ENCODE measurements at regions not wholly inside any gene's neighbourhood (a gene's known extent, or its start where the extent isn't known, plus 50 kb on each side); places are given as distances from the start of the nearest gene placed in this dataset.

- FAIRE-seq, result peak; percentile 85
- no peak for DNase-seq (ENCODE audit: insufficient read length)
- TF ChIP-seq POLR2AphosphoS5 (IDR thresholded peaks at IDR 0.05; ENCODE audit: low read depth, low read length) (no peak), POLR2A (IDR thresholded peaks at IDR 0.05; ENCODE audit: low read depth, low read length) (no peak), TAF1 (IDR thresholded peaks at IDR 0.05; ENCODE audit: borderline replicate concordance, low read depth, low read length) (no peak)
These were observed 103.4 kb downstream of the IRF8 start for GRCh38 chr16:86002178-86002900.

GRCh38 chr16:86007524-86007923 is 108.6 kb downstream of the IRF8 start:
- TF ChIP-seq POLR2AphosphoS5 (IDR thresholded peaks at IDR 0.05; ENCODE audit: low read depth, low read length), result no peak
- no peak for TF ChIP-seq POLR2A (IDR thresholded peaks at IDR 0.05; ENCODE audit: low read depth, low read length)
- DNase-seq (ENCODE audit: insufficient read length) (no peak), FAIRE-seq (no peak)

- FAIRE-seq (peak; percentile 86), DNase-seq (ENCODE audit: insufficient read length) (no peak)
- TF ChIP-seq POLR2A (IDR thresholded peaks at IDR 0.05; ENCODE audit: low read depth, low read length) (no peak), TAF1 (IDR thresholded peaks at IDR 0.05; ENCODE audit: borderline replicate concordance, low read depth, low read length) (no peak)
These were observed 111.7 kb downstream of the IRF8 start for GRCh38 chr16:86010680-86011141.

DNA sequence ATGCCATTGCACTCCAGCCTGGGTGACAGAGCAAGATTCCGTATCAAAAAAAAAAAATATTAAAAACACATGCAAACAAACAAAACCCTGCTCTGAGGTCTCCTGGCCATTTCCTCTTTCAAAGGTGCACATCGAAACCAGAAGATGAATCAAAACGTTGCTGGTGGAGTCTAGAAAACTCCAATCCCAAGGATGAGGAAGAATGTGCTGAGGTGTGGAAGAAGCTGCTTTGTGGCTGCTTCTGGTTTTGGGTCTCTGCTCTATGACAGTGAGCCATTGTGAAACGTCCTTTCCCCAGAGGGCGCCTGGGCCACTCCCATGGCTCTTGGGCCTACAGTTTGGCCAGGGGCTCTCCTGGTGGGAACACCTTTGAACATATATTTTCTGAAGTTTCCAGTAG is 112.6 kb downstream of the IRF8 start:
- no peak for DNase-seq (ENCODE audit: insufficient read length)
- peak; percentile 14 for FAIRE-seq
- TF ChIP-seq POLR2A (IDR thresholded peaks at IDR 0.05; ENCODE audit: low read depth, low read length) (no peak), TAF1 (IDR thresholded peaks at IDR 0.05; ENCODE audit: borderline replicate concordance, low read depth, low read length) (no peak), POLR2AphosphoS5 (IDR thresholded peaks at IDR 0.05; ENCODE audit: low read depth, low read length) (no peak)

GRCh38 chr16:86012221-86012620 is 113.3 kb downstream of the IRF8 start:
- peak; percentile 24 for FAIRE-seq
- TF ChIP-seq POLR2A (IDR thresholded peaks at IDR 0.05; ENCODE audit: low read depth, low read length), result no peak
- no peak for TF ChIP-seq TAF1 (IDR thresholded peaks at IDR 0.05; ENCODE audit: borderline replicate concordance, low read depth, low read length)
- TF ChIP-seq POLR2AphosphoS5 (IDR thresholded peaks at IDR 0.05; ENCODE audit: low read depth, low read length), result no peak

DNA sequence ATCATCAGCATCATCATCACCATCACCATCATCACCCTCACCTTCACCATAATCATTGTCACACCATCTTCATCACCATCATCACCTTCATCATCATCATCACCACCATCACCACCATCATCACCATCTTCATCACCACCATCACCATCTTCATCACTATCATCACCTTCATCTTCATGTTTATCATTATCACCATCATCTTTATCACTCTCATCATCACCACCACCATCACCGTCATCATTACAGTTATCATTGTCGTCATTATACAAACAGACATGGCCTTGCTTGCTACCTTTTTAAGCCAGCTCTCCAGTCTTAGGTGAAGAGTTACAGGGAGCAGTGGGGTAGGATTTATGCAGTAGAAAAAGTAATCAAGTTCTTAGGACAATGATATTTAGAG is 114.9 kb downstream of the IRF8 start:
- no peak for TF ChIP-seq TAF1 (IDR thresholded peaks at IDR 0.05; ENCODE audit: borderline replicate concordance, low read depth, low read length)
- TF ChIP-seq POLR2A (IDR thresholded peaks at IDR 0.05; ENCODE audit: low read depth, low read length), result no peak
- no peak for TF ChIP-seq POLR2AphosphoS5 (IDR thresholded peaks at IDR 0.05; ENCODE audit: low read depth, low read length)
- FAIRE-seq (no peak), DNase-seq (ENCODE audit: insufficient read length) (no peak)

More at GRCh38 chr16:86012221-86012620, 113.3 kb downstream of the IRF8 start:
- no peak for DNase-seq (ENCODE audit: insufficient read length)

GRCh38 chr16:86015606-86016005 is 116.6 kb downstream of the IRF8 start:
- FAIRE-seq, result no peak
- no peak for DNase-seq (ENCODE audit: insufficient read length)
- TF ChIP-seq POLR2A (IDR thresholded peaks at IDR 0.05; ENCODE audit: low read depth, low read length), result no peak
- no peak for TF ChIP-seq TAF1 (IDR thresholded peaks at IDR 0.05; ENCODE audit: borderline replicate concordance, low read depth, low read length)
- TF ChIP-seq POLR2AphosphoS5 (IDR thresholded peaks at IDR 0.05; ENCODE audit: low read depth, low read length), result no peak

GRCh38 chr16:86016201-86016965 is 117.4 kb downstream of the IRF8 start:
- TF ChIP-seq POLR2AphosphoS5 (IDR thresholded peaks at IDR 0.05; ENCODE audit: low read depth, low read length), result no peak
- no peak for TF ChIP-seq TAF1 (IDR thresholded peaks at IDR 0.05; ENCODE audit: borderline replicate concordance, low read depth, low read length)
- TF ChIP-seq POLR2A (IDR thresholded peaks at IDR 0.05; ENCODE audit: low read depth, low read length), result no peak
- FAIRE-seq (peak; percentile 99), DNase-seq (ENCODE audit: insufficient read length) (no peak)

DNA sequence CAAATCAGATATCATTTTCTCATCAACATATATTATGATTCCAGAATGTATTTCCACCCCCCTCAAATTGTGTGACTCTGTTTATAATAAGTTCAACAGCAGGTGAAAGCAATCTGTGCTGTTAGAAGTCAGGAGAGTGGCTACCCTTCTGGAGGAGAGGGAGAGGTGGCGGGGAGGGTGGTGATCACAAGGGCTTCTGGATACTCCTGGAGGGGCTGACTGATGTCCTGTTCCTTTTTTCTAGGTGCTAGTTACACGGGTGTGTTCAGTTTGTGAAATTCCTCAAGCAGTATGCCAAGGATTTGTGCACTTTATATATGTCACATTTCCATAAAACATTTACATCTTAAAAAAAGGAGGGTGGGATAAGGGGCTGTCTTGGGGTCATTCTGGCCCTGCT is 119.1 kb downstream of the IRF8 start:
- DNase-seq (ENCODE audit: insufficient read length) (no peak), FAIRE-seq (no peak)
- TF ChIP-seq TAF1 (IDR thresholded peaks at IDR 0.05; ENCODE audit: borderline replicate concordance, low read depth, low read length) (no peak), POLR2AphosphoS5 (IDR thresholded peaks at IDR 0.05; ENCODE audit: low read depth, low read length) (no peak)

GRCh38 chr16:86018487-86018886 is 119.5 kb downstream of the IRF8 start:
- no peak for DNase-seq (ENCODE audit: insufficient read length)
- TF ChIP-seq TAF1 (IDR thresholded peaks at IDR 0.05; ENCODE audit: borderline replicate concordance, low read depth, low read length) (no peak), POLR2A (IDR thresholded peaks at IDR 0.05; ENCODE audit: low read depth, low read length) (no peak), POLR2AphosphoS5 (IDR thresholded peaks at IDR 0.05; ENCODE audit: low read depth, low read length) (no peak)
- no peak for FAIRE-seq

- no peak for FAIRE-seq
- no peak for TF ChIP-seq TAF1 (IDR thresholded peaks at IDR 0.05; ENCODE audit: borderline replicate concordance, low read depth, low read length)
- TF ChIP-seq POLR2AphosphoS5 (IDR thresholded peaks at IDR 0.05; ENCODE audit: low read depth, low read length), result no peak
- TF ChIP-seq POLR2A (IDR thresholded peaks at IDR 0.05; ENCODE audit: low read depth, low read length), result no peak
- no peak for DNase-seq (ENCODE audit: insufficient read length)
These were observed 120.0 kb downstream of the IRF8 start for GRCh38 chr16:86018941-86019340.
